ENCODE measurements at regions not wholly inside any gene's neighbourhood (a gene's known extent, or its start where the extent isn't known, plus 50 kb on each side); places are given as distances from the start of the nearest gene placed in this dataset.
"Not testable (repeated sequence)": the region's sequence is repeated elsewhere in the genome, so short reads cannot be mapped to it uniquely, and the experiment has no call there.

DNA sequence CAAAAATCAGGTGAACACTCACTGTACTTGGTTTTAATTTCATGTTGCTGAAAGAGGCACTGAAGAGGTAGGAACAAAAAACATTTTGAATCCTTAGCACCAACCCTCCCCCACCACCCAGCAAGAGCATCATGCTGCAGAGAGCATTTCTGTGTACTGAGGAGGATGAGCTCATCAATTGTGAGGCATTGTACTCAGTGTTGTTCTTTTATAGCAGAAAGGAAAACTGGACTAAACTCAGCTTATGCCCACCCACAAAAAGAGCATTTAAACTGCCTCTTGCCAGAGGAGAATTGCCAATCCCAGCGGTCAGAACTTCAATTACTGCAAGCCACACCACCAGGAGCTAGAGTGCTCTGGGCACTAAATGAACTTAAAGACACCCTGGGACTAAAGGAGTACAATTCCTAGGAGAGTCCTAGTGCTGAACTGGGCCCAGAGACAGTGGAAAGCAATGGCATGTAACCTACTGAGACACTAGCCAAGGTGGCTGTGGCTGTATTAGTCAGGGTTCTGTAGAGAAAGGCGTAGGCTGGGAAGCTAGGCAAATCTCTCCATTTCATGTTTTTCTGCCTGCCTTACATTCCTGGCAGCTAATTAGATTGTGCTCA lies 280.7 kb upstream of the KLHL4 start:
- DNase-seq: no peak

DNA sequence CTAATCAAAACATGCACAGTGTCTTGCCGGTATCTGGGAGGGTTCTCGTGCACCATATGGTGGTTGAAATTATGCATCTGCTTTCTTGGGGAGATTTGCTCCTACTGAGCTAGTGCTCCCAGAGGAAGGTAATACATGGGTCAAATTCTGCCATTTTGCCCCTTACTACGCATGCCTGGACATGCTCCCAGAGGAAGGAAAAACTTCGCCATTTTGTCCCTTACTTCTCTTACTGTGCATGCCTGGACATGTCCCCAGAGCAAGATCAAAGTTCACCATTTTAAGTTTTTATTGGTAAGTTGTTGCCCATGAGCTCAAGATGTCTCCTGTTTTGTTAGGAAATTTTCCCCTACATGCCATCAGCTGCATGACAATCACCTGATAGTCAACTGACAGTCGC lies 252.1 kb upstream of the KLHL4 start:
- no peak for DNase-seq

DNA sequence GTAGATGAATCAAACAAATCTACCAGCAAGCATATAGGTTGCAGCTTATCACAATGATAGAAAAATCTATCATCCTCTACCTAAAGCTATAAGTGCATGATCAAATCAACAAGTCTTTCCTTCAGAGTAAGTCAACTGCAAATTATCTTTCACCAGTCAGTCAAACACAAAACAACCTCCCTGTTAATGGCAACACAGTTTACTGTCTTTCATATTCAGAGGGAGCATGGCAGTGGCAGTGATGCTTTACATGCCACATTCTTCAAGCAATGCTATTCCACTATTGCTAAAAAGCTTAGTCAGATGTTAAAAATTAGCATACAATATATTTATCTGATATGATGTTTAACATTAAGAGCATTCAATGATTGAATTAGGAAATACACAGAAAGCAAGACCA lies 245.1 kb upstream of the KLHL4 start:
- no peak for DNase-seq

DNA sequence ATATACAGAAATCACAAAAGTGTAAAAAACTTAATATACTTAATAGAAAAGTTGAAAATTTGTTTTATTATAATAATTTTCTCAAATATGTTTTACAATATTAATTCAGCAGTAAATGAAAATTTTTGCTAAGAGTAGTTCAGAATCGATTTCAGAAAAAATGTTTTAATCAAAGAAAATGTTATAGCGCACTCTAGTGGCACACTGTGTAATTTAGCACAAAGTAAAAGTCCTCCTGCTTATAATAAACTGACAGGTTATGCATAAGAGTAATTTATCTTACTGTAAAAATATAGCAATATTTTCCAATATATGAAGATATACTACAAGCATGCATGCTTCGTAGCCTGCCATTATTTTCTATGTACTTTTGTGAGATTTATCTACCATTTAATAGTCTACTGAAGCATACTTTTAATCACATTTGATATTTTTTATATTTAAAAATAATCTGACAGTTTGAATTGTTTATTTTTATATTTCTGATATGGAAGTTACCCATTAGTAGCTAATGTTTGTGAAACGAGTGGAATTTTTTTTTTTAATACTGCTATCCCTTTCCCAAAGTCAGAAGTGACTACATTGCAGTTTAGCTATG lies 217.9 kb upstream of the KLHL4 start:
- DNase-seq: peak; percentile 25

DNA sequence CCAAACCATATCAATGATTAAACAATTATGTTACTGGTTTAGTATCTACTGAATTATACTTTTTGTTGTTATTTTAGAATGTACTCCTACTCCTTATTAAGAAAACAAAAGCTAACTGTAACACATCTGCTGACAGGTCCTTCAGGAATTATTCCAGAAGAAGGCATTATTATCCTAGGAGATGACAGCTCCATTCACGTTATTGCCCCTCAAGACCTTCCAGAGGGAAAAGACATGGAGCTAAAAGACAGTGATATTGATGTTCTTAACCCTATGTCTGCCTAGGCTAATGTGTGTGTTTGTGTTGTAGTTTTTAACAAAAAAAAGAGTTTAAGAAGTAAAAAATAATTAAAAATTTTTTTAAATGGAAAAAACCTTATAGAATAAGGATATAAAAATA lies 206.8 kb upstream of the KLHL4 start:
- DNase-seq: no peak

DNA sequence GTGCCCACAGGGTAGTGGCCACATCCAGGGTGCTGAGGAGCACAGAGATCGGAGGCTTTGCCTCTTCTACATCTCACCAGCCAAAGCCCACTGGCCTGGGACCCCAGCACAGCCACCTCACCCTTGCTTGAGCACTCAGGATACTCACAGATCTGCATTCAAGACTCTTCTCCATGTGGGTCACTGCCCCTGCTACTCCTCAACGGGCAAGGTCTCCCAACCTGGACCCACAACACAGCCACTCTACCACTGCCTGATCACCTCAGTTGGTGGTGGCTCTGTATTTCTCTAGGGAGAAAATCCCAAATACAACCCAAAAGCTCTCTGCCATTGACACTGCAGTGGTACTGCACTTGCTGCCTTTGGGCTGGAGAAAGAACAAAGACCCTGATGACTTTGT lies 190.3 kb upstream of the KLHL4 start:
- no peak for DNase-seq

DNA sequence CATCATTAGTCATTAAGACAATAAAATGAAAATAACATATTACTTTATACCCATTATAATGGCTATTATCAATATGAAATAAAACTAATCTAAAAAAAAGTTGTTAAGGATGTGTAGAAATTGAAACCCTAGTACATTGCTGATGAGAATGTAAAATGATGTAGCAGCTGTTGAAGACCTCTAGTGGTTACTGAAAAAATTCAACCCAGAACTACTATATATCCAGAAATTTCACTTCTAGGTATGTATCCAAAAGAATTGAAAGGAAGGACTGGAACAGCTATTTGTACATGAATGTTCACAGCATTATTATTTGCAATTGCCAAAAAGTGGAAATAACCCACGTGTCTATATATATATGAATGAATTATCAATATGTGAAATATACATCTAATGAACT lies 180.3 kb upstream of the KLHL4 start:
- DNase-seq: no peak

DNA sequence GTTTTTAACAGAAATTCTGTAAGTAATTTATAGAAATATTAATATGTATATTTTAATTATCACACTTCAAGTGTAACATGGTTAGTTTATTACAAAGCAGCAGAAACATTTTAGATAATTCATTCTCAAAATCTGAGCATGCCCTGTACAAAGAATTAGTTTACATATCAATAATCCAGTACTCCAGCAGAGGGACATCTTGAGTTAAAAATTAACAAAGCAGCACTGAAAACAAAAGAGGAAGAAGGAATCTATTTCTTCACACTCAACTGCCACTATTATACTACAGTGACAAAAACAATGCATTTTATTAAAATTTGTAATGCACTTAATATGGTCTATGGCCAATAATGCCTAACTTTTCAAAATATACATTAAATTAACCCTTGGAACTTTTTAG lies 179.1 kb upstream of the KLHL4 start:
- peak; percentile 23 for DNase-seq

DNA sequence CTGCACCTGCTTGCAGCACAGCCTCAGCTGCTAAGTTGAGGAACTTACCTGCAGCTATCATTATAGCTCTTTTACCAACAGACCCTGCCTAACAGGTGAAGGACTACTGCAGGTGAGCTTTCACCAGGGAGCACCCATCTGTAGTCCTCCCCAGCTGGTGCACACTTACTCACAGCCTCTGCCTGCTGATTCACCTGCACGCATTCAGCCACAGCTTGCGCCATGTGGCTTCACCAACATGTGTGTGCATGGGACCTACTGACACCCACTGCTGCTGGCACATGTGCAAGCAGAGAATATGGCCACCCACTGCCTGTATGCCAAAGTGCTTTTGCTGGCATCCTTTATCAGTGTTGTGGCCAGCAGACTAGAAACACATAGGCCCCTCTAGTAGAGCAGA lies 146.7 kb upstream of the KLHL4 start:
- DNase-seq: no peak

DNA sequence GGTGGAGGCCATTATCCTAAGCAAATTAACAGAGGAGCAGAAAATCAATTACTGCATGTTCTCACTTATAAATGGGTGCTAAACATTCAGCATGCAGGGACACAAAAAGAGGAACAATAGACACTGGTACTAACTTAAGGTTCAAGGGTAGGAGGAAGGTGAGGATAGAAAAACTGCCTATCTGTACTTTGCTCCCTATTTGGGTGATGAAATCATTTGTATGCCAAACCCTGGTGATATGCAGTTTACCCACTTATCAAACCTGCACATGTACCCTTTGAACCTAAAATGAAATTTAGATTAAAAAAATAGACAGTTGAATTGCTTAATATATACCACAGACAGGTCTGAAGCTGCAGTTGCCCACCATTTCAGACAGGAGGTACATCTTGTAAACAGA lies 143.3 kb upstream of the KLHL4 start:
- no peak for DNase-seq

DNA sequence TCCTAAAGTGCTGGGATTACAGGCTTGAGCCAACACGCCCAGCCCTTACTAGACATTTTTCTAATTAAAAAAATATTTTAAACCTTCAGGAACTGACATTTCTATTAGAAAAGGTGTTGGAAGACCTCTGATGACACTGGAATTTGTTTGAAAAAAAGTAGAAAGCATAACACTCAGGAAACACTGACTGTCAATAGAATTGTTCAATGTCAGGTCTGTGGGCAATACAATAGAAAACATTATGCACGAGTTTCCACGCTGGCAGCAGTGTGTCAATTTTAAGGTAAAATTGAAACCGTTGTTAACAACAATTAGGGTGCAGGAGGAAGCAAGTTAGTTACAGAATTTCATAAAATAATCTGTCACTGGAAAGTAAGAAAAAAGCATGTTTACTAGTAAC lies 140.7 kb upstream of the KLHL4 start:
- no peak for DNase-seq

DNA sequence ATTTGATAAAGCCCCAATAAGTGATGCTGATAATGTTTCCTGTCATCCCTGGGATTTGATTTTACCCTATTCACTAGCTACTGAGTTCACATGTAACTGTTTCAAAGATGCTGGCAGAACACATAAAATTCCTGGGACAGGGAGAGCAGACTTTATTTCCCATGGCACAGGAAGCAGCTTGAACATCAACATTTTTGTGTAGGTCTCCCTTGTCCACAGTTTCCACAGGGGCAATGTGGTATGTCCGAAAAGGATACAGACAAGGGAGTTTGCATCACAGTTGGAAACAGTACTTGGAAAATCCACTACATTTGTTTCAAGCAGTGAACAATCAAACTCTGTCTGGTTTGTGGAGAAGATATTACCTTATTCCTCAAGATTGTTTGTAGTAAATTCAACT lies 129.2 kb upstream of the KLHL4 start:
- no peak for DNase-seq

DNA sequence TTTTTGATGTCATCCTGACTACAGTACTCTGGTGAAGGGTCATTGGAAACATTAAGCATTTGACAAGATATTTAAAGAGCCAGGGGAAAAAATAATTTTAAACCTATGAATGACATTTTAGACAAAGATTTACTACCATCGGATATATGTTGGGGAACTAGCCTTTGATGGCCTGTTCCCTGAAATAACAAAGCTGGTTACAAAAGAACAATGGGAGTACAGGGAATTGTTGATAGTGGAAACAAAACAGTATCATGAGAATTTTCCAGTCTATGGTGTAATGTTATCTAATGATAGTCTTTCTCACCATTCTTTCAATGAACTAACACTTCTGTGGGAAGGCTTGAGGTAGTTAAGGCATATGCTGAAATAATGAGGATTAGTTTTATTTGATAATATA lies 125.9 kb upstream of the KLHL4 start:
- DNase-seq: no peak

DNA sequence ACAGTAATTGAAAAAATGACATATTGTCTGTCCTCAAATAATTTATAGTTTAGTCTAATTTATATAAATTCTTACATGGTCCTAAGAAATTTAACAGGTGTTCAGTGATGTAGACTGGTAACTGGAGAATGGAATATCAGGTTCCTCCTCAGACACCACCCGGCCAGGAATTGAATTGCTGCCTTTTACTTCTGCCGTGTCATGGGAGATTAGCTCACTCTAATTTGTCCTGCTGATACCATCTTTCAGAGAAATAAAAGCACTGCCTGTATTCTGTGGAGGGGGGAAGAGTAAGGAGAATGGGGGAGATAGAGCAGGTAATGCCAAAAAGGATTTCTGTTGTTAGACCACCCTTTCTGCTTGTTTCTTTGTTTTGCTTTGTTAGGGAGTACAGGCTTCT lies 125.2 kb upstream of the KLHL4 start:
- DNase-seq: no peak

DNA sequence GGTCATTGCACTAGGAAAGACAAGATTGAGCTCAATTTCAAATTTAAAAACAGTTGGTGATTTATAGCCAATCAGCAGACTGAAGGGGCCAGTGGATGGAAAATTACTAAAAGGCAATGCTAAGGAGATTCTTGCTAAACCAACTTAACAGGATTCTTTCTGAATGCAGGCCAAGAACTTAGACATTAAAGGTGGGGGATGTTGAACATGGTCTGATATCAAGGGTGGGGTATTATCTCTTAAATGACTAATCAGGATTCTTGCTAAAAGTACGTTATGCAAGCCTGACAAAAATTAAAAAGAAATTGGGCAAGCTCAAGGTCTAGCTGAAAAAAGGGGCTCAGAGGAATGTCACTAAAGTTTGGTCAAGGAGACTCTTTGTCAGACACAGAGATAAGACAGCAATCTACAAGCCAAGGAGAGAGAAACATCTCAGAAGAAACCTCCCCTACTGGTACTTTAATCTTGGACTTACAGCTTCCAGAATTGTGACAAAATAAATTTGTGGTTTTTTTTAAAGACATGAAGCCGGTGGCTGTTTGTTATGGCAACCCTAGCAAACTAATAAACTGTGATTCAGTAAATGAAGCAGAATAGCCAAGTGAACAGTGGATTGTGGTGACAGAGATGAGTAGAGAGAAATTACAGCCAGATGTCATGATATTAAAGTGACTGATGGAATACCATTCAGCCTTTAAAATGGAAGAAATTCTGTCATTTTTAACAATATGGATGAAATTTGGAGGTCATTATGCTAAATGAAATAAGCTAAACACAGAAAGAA lies 120.3 kb upstream of the KLHL4 start:
- no peak for DNase-seq

DNA sequence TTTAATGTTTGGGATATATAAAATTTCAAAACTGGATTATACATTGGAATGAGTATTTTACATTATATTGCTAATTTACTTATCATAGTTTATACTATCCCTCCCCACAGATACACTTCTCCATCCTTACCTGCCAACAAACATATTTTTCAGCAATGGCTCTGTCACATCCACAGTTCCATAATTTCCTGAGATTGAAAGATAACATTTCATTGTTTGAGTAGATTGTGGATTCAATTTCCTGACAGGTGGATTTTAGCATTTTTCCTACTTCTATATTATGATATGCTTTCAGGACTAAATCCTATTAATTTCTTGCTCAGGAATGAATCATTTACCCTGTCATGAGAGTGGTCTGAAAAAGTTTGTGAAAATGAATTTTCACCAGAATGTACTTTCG lies 115.3 kb upstream of the KLHL4 start:
- DNase-seq: no peak

DNA sequence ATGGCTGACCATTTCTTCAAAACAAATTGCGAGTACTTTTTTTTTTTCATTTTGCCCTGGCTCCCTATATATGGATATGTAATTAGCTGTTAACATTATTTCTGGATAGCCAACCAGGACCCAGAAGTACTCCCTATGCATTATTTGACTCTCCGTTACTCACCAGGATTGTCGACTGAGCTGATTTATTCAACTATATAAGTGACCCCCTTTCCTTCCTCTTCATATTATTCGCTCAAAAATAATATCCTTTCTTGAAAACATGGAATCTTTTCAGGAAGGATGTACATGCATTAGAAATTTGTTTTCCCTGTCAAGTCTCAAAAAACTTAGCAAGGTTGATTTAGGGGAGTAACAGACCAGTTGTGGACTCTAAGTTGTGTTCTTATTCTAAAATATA lies 114.1 kb upstream of the KLHL4 start:
- no peak for DNase-seq

DNA sequence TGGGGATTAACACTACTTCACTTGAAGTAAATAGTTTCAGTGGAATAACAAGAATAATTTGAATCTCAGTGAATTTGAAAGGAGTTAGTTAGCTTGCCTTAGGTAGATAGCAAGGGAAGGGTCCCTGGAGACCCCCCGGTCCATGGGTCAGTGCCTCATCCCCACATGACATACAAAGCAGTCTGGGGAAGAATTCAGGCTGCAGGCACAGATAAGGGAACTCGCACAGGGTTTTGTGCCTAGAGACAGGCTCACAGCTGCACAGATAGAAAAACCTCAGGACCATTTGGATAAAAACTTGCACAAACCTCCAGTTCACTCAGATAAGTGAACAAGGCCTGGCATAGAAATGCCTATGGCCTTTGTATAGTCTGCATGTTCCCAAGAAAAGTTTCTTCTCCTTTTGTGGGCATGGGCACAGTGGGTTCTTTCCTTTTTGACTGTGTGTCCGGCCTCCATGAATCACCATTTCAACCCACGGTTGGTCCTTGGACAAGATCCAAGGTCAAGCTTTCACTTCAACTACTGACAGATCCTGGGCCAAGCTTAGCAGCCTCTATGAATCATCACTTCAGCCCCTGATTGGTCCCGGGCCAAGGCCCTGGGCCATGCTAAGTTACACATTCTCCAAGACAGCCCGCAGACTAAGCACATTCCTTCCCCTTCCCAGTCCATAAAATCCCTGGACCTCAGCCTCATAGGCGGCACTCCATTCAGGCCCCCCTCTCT lies 108.3 kb upstream of the KLHL4 start:
- DNase-seq: peak; percentile 2

DNA sequence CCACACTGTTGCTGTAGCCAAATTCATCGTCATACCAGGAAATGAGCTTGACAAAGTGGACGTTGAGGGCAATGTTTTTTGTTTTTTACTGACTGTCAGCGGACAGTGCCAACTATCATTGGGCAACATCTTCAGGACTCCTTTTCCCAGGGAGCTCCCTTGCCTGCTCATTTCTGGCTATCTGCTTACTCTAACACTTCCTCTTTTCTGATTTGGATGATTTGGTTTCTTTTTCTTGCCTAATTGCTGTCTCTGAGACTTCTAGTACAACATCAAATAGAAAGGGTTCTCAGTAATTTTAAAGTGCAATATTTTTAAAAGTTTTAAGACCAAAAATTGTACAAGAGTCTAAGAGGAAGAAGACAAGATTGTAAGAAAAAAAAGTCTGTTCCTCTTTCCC lies 92.0 kb upstream of the KLHL4 start:
- no peak for DNase-seq

DNA sequence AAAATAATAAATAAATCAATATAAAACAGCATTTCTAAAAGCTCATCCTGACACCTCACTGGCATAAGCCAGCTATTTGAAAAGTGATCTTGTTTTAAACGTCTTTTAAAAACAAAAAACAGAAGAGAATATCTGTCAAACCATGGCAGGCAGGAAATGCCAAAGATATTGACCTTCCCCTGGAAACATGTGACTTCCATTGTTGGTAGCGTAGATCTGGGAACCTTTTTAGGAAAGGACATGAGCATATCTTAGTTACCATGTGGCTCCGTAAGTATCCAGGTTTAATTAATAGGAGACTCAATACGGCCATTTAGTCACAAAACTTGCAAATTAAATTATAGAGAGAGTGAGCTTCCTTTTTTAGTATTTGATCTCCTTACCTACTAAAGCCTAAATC lies 83.0 kb upstream of the KLHL4 start:
- DNase-seq: no peak

DNA sequence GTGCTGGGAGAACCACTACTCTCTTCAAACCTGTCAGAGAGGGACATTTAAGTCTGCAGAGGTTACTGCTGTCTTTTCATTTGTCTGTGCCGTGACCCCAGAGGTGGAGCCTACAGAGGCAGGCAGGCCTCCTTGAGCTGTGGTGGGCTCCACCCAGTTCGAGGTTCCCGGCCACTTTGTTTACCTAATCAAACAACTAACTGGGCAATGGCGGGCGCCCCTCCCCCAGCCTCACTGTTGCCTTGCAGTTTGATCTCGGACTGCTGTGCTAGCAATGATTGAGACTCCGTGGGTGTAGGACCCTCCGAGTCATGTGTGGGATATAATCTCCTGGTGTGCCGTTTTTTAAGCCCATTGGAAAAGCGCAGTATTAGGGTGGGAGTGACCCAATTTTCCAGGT lies 69.0 kb upstream of the KLHL4 start:
- DNase-seq: not testable (repeated sequence)

DNA sequence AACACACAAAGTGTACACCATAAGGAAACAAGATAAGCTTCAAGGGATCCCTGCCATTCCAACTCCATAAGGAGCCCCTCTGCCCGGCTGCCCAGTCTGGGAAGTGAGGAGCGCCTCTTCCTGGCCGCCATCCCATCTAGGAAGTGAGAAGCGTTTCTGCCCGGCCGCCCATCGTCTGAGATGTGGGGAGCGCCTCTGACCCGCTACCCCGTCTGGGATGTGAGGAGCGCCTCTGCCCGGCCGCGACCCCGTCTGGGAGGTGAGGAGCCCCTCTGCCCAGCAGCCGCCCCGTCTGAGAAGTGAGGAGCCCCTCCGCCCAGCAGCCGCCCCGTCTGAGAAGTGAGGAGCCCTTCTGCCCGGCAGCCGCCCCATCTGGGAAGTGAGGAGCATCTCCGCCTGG lies 51.8 kb upstream of the KLHL4 start:
- DNase-seq: not testable (repeated sequence)
